NB4 (cell line): ENCODE measurements at regions not wholly inside any gene's neighbourhood (a gene's known extent, or its start where the extent isn't known, plus 50 kb on each side); places are given as distances from the start of the nearest gene placed in this dataset.

Experiments
- CTCF ChIP-seq: IDR thresholded peaks from one replicate; pipeline ENCODE4 v1.5.1; 2012; ENCODE audit warnings: low read depth, low read length
- MAX ChIP-seq: IDR thresholded peaks from 2 replicates; pipeline ENCODE4 v1.6.1; 2011; ENCODE audit warnings: low read depth, low read length
- POLR2A ChIP-seq: IDR thresholded peaks from 2 replicates; pipeline ENCODE4 v1.6.1; 2011; ENCODE audit warnings: mild to moderate bottlenecking; ENCODE audit not compliant: insufficient read length; ENCODE audit errors: extremely low read depth

GRCh38 chr11:38392176-38392575 lies 1794.1 kb upstream of the RAG2 start:
- no peak for TF ChIP-seq CTCF
- no peak for TF ChIP-seq POLR2A
- TF ChIP-seq MAX = no peak
